GM12878 (cell line): ENCODE measurements at regions not wholly inside any gene's neighbourhood (a gene's known extent, or its start where the extent isn't known, plus 50 kb on each side); places are given as distances from the start of the nearest gene placed in this dataset.

Experiments
- ATAC-seq: fragments of 200-7000 bp; cut with Tn5 transposase; 3 replicates; pipeline ENCODE4 v1.9.1; 2020; ENCODE audit warnings: mild to moderate bottlenecking, moderate library complexity
- BruUV-seq: library from RNA; stranded (reverse); fragments of 400-500 nt; replicated peaks from 2 replicates; lab custom pipeline; 2021; lab: Mats Ljungman, UMichigan
- CTCF ChIA-PET: fragments of 300-600 bp; sonication (Branson Sonifier 250); formaldehyde crosslinking; extraction: SDS; loops from one replicate; lab custom pipeline; 2021; ENCODE audit warnings: inconsistent platforms; lab: Yijun Ruan, JAX
- POLR2A ChIA-PET: fragments of 350-600 bp; formaldehyde crosslinking; extraction: SDS; loops from one replicate; lab custom pipeline; 2021; ENCODE audit warnings: inconsistent platforms; lab: Charles Lee
- RAD21 ChIA-PET: fragments of 300-600 bp; sonication (Branson Sonifier 250); formaldehyde crosslinking; loops from one replicate; lab custom pipeline; 2023; ENCODE audit warnings: antibody characterized with exemption; ENCODE audit not compliant: unreplicated experiment; lab: Charles Lee
- SMC1A ChIA-PET: fragments of 300-600 bp; sonication (Branson Sonifier 250); formaldehyde crosslinking; loops from one replicate; lab custom pipeline; 2023; ENCODE audit not compliant: unreplicated experiment, uncharacterized antibody; lab: Charles Lee
- DNase-seq: peaks from one replicate; pipeline ENCODE4 v3.0.0-alpha.2; 2011; ENCODE audit warnings: low read depth, low spot score
- FAIRE-seq: peaks from 3 replicates; lab custom pipeline; 2011; peaks lifted over from hg19 to GRCh38; lab: Jason Lieb, UNC
- H2AFZ ChIP-seq: 2 replicates; pipeline ENCODE4 v1.6.0; 2011; ENCODE audit warnings: low read depth, low read length, control low read depth; ENCODE audit not compliant: control insufficient read depth
- H3K27ac ChIP-seq: 2 replicates; pipeline ENCODE4 v1.5.1; 2011; ENCODE audit warnings: control low read depth; ENCODE audit not compliant: control insufficient read depth, insufficient read depth
- H3K27me3 ChIP-seq, 2 experiments: replicated peaks in 1 of 2; 2 replicates each; pipeline versions ENCODE4 v1.6.0 to v1.6.1; 2011; ENCODE audit warnings: low read length in 1 of 2; ENCODE audit not compliant: control insufficient read depth in 2 of 2, insufficient read depth in 2 of 2
- H3K36me3 ChIP-seq, 2 experiments: 2 replicates each; pipeline ENCODE4 v1.5.1; 2011; ENCODE audit warnings: low read length in 1 of 2; ENCODE audit not compliant: control insufficient read depth in 2 of 2, insufficient read depth in 2 of 2
- H3K4me1 ChIP-seq: 2 replicates; pipeline ENCODE4 v1.6.1; 2011; ENCODE audit warnings: mild to moderate bottlenecking, low read length, moderate library complexity, mixed read lengths; ENCODE audit not compliant: control insufficient read depth, insufficient read depth
- H3K4me2 ChIP-seq: 2 replicates; pipeline ENCODE4 v1.6.0; 2011; ENCODE audit warnings: control low read depth; ENCODE audit not compliant: control insufficient read depth, insufficient read depth
- H3K4me3 ChIP-seq: fragments of 200-600 bp; sonication (generic); 2 replicates; pipeline ENCODE4 v1.5.1; 2016
- H3K79me2 ChIP-seq: 2 replicates; pipeline ENCODE4 v1.6.0; 2011; ENCODE audit warnings: low read length; ENCODE audit not compliant: control insufficient read depth, insufficient read depth
- H3K9ac ChIP-seq: 2 replicates; pipeline ENCODE4 v1.8.0; 2011; ENCODE audit warnings: low read length, control low read depth, mixed read lengths; ENCODE audit not compliant: control insufficient read depth, insufficient read depth
- H3K9me3 ChIP-seq: replicated peaks from 3 replicates; pipeline ENCODE4 v1.5.1; 2011; ENCODE audit warnings: mild to moderate bottlenecking, low read length; ENCODE audit not compliant: control insufficient read depth, insufficient read depth
- H4K20me1 ChIP-seq: 2 replicates; pipeline ENCODE4 v1.6.0; 2011; ENCODE audit not compliant: control insufficient read depth, insufficient read depth
- CBX3 ChIP-seq: fragments of 200-600 bp; sonication (generic); IDR thresholded peaks from 2 replicates; pipeline ENCODE4 v1.6.1; 2016; ENCODE audit warnings: low read depth, borderline replicate concordance
- CHD2 ChIP-seq: IDR thresholded peaks from 2 replicates; pipeline ENCODE4 v1.6.1; 2011; ENCODE audit warnings: low read depth, low read length, improper control_type of control experiment, borderline replicate concordance
- CHD4 ChIP-seq: fragments of 200-600 bp; sonication (generic); IDR thresholded peaks from 2 replicates; pipeline ENCODE4 v1.6.1; 2016; ENCODE audit warnings: mild to moderate bottlenecking
- CREB1 ChIP-seq: IDR thresholded peaks from 2 replicates; pipeline ENCODE4 v1.6.1; 2012; ENCODE audit warnings: low read depth, mild to moderate bottlenecking, inconsistent platforms
- EGR1 ChIP-seq, 2 experiments: IDR thresholded peaks; 1 replicate in 1 of 2; 2 replicates in 1 of 2; pipeline ENCODE4 v1.6.1; 2011 to 2012; ENCODE audit warnings: low read depth in 2 of 2, low read length in 2 of 2, borderline replicate concordance in 1 of 2, mild to moderate bottlenecking in 1 of 2, moderate library complexity in 1 of 2
- GATAD2B ChIP-seq: fragments of 450-650 bp; conservative IDR thresholded peaks from 2 replicates; pipeline ENCODE4 v1.6.1; 2017; ENCODE audit warnings: low read depth, mild to moderate bottlenecking, moderate library complexity
- NRF1 ChIP-seq: conservative IDR thresholded peaks from 2 replicates; pipeline ENCODE4 v1.6.1; 2011; ENCODE audit warnings: mild to moderate bottlenecking, low read depth, low read length, improper control_type of control experiment
- POU2F2 ChIP-seq: IDR thresholded peaks from 3 replicates; pipeline ENCODE4 v1.6.1; 2011; ENCODE audit warnings: low read depth, mild to moderate bottlenecking, low read length, borderline replicate concordance
- RBBP5 ChIP-seq: fragments of 200-600 bp; sonication (generic); conservative IDR thresholded peaks from 2 replicates; pipeline ENCODE4 v1.6.1; 2016
- SRF ChIP-seq, 2 experiments: IDR thresholded peaks; 2 replicates each; pipeline ENCODE4 v1.6.1; 2011; ENCODE audit warnings: low read depth in 2 of 2, low read length in 2 of 2, mild to moderate bottlenecking in 1 of 2, moderate library complexity in 1 of 2
- SUPT20H ChIP-seq: IDR thresholded peaks from 2 replicates; pipeline ENCODE4 v1.6.1; 2011; ENCODE audit warnings: low read depth, mild to moderate bottlenecking, low read length, moderate library complexity, borderline replicate concordance; ENCODE audit not compliant: control insufficient read depth
- SUZ12 ChIP-seq: fragments of 200-600 bp; sonication (generic); IDR thresholded peaks from one replicate; pipeline ENCODE4 v1.6.1; 2018; ENCODE audit warnings: antibody characterized with exemption, mild to moderate bottlenecking; ENCODE audit not compliant: unreplicated experiment
- ZBTB33 ChIP-seq: fragments of 450-650 bp; IDR thresholded peaks from 2 replicates; pipeline ENCODE4 v1.6.1; 2017; ENCODE audit warnings: mild to moderate bottlenecking
- whole genome bisulfite sequencing: methylation state at CpG from one replicate; pipeline ENCODE4 v1.1.6; 2016; ENCODE audit warnings: low lambda C conversion rate; ENCODE audit not compliant: insufficient replicate concordance, insufficient coverage; ENCODE audit errors: missing lambda C conversion rate; 5-methylcytosine and 5-hydroxymethylcytosine counted together
- in situ Hi-C: fragments of 300-500 bp; cut with MboI; formaldehyde crosslinking; loops from 9 replicates; pipeline ENCODE4 v1.14.3; 2018; ENCODE audit warnings: mixed read lengths
- intact Hi-C: fragments of 100-400 bp; cut with micrococcal nuclease; formaldehyde crosslinking; loops from one replicate; pipeline ENCODE4 v1.14.2; 2022; ENCODE audit not compliant: unreplicated experiment
- TF ChIP-seq, protein P1 (sequence below): fragments of 450-650 bp; formaldehyde crosslinking; IDR thresholded peaks from 2 replicates; pipeline ENCODE4 v1.4.0; 2020; ENCODE audit warnings: mild to moderate bottlenecking, moderate library complexity
- TF ChIP-seq, protein P2 (sequence below), 3 experiments: IDR thresholded peaks in 2 of 3; conservative IDR thresholded peaks in 1 of 3; 2 replicates each; pipeline ENCODE4 v1.5.1; 2011; ENCODE audit warnings: low read depth in 3 of 3, low read length in 3 of 3, mild to moderate bottlenecking in 3 of 3, control low read depth in 2 of 3, moderate library complexity in 2 of 3, inconsistent platforms in 1 of 3, mixed read lengths in 1 of 3; ENCODE audit not compliant: control insufficient read depth in 2 of 3, insufficient read depth in 1 of 3; ENCODE audit errors: extremely low read depth in 1 of 3

DNA sequence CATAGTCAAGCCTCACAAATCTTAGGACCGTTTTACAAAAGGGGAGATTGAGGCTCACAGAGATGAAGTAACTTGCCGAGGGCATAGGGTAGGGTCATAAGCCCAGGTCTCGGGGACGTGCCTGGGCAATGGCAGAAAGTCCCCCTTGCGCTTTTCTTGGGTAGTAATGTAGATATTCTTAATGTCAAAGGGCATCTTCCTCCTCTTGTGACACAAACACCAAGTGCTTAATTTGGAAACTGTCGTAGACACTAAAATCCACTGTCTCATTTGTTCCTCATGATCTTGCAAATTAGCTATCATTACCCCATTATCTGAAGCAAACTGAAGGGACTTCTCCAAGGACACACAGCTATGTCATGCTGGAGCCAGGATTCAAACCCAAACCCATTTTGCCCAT lies 180.8 kb downstream of the GAS1 start (continued):
- TF ChIP-seq CREB1 (no peak), SUPT20H (no peak)

GRCh38 chr9:86765746-86766430 lies 181.4 kb downstream of the GAS1 start:
- Histone ChIP-seq H2AFZ (no peak overlapping the region), H3K9me3 (no peaks in the 10 kb centered on the region), H3K36me3 (no peaks in the 10 kb centered on the region), H3K4me2 (no peak overlapping the region), H3K4me1 (no peaks in the 10 kb centered on the region), H3K27me3 (no peaks in the 10 kb centered on the region), H3K27ac (no peak overlapping the region), H3K4me3 (no peak overlapping the region), H3K9ac (no peak overlapping the region), H3K79me2 (no peaks in the 10 kb centered on the region), H4K20me1 (no peaks in the 10 kb centered on the region)
- no TSS peak for BruUV-seq
- FAIRE-seq (no peak), DNase-seq (no peak), ATAC-seq (no peak)
- ChIA-PET RAD21 (no interaction called here), CTCF (no interaction called here), POLR2A (no interaction called here), SMC1A (no interaction called here)
- WGBS, result 18% methylated on average over 13 of the region's 13 CpGs
- intact Hi-C loops (no loop called here), in situ Hi-C loops (no loop called here)
- TF ChIP-seq CHD2 (no peak), CBX3 (no peak), RBBP5 (no peak), ZBTB33 (no peak), SRF (IDR thresholded peaks at IDR 0.05; ENCODE audit: low read depth in 2 of 2, low read length in 2 of 2) (no peak), EGR1 (IDR thresholded peaks at IDR 0.05; ENCODE audit: borderline replicate concordance in 1 of 2, low read depth in 2 of 2, low read length in 2 of 2) (no peak), GATAD2B (no peak), CHD4 (no peak), SUZ12 (no peak), NRF1 (no peak), POU2F2 (no peak)
- TF ChIP-seq, protein P1, sequence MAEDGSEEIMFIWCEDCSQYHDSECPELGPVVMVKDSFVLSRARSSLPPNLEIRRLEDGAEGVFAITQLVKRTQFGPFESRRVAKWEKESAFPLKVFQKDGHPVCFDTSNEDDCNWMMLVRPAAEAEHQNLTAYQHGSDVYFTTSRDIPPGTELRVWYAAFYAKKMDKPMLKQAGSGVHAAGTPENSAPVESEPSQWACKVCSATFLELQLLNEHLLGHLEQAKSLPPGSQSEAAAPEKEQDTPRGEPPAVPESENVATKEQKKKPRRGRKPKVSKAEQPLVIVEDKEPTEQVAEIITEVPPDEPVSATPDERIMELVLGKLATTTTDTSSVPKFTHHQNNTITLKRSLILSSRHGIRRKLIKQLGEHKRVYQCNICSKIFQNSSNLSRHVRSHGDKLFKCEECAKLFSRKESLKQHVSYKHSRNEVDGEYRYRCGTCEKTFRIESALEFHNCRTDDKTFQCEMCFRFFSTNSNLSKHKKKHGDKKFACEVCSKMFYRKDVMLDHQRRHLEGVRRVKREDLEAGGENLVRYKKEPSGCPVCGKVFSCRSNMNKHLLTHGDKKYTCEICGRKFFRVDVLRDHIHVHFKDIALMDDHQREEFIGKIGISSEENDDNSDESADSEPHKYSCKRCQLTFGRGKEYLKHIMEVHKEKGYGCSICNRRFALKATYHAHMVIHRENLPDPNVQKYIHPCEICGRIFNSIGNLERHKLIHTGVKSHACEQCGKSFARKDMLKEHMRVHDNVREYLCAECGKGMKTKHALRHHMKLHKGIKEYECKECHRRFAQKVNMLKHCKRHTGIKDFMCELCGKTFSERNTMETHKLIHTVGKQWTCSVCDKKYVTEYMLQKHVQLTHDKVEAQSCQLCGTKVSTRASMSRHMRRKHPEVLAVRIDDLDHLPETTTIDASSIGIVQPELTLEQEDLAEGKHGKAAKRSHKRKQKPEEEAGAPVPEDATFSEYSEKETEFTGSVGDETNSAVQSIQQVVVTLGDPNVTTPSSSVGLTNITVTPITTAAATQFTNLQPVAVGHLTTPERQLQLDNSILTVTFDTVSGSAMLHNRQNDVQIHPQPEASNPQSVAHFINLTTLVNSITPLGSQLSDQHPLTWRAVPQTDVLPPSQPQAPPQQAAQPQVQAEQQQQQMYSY (CRISPR knock-in tag), result no peak
- TF ChIP-seq, protein P2, sequence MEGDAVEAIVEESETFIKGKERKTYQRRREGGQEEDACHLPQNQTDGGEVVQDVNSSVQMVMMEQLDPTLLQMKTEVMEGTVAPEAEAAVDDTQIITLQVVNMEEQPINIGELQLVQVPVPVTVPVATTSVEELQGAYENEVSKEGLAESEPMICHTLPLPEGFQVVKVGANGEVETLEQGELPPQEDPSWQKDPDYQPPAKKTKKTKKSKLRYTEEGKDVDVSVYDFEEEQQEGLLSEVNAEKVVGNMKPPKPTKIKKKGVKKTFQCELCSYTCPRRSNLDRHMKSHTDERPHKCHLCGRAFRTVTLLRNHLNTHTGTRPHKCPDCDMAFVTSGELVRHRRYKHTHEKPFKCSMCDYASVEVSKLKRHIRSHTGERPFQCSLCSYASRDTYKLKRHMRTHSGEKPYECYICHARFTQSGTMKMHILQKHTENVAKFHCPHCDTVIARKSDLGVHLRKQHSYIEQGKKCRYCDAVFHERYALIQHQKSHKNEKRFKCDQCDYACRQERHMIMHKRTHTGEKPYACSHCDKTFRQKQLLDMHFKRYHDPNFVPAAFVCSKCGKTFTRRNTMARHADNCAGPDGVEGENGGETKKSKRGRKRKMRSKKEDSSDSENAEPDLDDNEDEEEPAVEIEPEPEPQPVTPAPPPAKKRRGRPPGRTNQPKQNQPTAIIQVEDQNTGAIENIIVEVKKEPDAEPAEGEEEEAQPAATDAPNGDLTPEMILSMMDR (IDR thresholded peaks at IDR 0.05 in 2 of 3, conservative IDR thresholded peaks at IDR 0.05 in 1 of 3; ENCODE audit: control insufficient read depth in 2 of 3, extremely low read depth in 1 of 3, insufficient read depth in 1 of 3, low read depth in 3 of 3, low read length in 3 of 3), result no peak
